Peyer's patch (tissue), 4 donors: ENCODE measurements at regions not wholly inside any gene's neighbourhood (a gene's known extent, or its start where the extent isn't known, plus 50 kb on each side); places are given as distances from the start of the nearest gene placed in this dataset.

Source experiments
- DNase-seq, 3 donors: peaks; one replicate each; pipeline ENCODE4 v3.0.0-alpha.2; 2017 to 2019
- H3K27ac ChIP-seq, 4 donors: fragments of 200-600 bp; sonication (generic); one replicate each; pipeline ENCODE4 v1.5.1; 2016 to 2019
- H3K27me3 ChIP-seq, 2 donors: fragments of 200-600 bp; sonication (generic); one replicate each; pipeline ENCODE4 v1.5.1; 2019
- H3K36me3 ChIP-seq, 3 donors: fragments of 200-600 bp; sonication (generic); one replicate each; pipeline ENCODE4 v1.5.1; 2016 to 2019
- H3K4me1 ChIP-seq, 4 donors: fragments of 200-600 bp; sonication (generic); one replicate each; pipeline ENCODE4 v1.5.1; 2016 to 2019
- H3K4me3 ChIP-seq, 4 donors: fragments of 200-600 bp; sonication (generic); 1 replicate in 3 of 4; 2 replicates in 1 of 4; pipeline ENCODE4 v1.5.1; 2016 to 2019; ENCODE audit warnings: mild to moderate bottlenecking in 1 of 4
- H3K9me3 ChIP-seq, 4 donors: fragments of 200-600 bp; sonication (generic); one replicate each; pipeline ENCODE4 v1.5.1; 2016 to 2019; ENCODE audit warnings: mild to moderate bottlenecking in 1 of 4
- POLR2A ChIP-seq, 2 donors: fragments of 450-650 bp; IDR thresholded peaks; one replicate each; pipeline ENCODE4 v1.5.1; 2017; ENCODE audit warnings: antibody characterized with exemption in 2 of 2, mild to moderate bottlenecking in 2 of 2, moderate library complexity in 2 of 2
- TF ChIP-seq, protein P1 (sequence below), 6 experiments: fragments of 450-650 bp in 4 of 6; fragments of 200-600 bp in 2 of 6; sonication (generic) in 1 of 6; IDR thresholded peaks; one replicate each; pipeline ENCODE4 v1.5.1; 2017 to 2019; ENCODE audit warnings: antibody characterized with exemption in 6 of 6, mild to moderate bottlenecking in 3 of 6, moderate library complexity in 1 of 6

DNA sequence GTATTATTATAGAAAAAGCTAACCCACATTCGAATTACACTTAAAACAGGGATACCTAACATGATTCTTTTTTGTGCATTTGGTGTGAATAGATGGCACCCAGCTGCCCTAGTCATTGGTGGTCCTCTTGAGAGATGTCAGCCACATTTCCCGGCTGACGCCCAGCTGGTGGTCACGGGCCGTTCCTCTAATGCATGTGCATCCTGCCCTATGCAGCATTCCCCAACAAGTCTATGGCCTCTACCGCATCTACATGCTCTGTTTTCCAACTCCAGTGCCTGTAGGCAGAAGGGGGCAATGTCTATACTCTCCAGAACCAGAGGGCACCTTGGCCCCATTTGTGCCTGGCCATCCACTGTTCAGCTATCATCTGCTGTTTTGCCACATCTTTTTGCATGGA is 78.6 kb upstream of the PRICKLE2 start:
- TF ChIP-seq, protein P1, sequence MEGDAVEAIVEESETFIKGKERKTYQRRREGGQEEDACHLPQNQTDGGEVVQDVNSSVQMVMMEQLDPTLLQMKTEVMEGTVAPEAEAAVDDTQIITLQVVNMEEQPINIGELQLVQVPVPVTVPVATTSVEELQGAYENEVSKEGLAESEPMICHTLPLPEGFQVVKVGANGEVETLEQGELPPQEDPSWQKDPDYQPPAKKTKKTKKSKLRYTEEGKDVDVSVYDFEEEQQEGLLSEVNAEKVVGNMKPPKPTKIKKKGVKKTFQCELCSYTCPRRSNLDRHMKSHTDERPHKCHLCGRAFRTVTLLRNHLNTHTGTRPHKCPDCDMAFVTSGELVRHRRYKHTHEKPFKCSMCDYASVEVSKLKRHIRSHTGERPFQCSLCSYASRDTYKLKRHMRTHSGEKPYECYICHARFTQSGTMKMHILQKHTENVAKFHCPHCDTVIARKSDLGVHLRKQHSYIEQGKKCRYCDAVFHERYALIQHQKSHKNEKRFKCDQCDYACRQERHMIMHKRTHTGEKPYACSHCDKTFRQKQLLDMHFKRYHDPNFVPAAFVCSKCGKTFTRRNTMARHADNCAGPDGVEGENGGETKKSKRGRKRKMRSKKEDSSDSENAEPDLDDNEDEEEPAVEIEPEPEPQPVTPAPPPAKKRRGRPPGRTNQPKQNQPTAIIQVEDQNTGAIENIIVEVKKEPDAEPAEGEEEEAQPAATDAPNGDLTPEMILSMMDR (IDR thresholded peaks at IDR 0.05) = no peak
- TF ChIP-seq POLR2A (IDR thresholded peaks at IDR 0.05) = no peak
- Histone ChIP-seq H3K36me3 (no peaks in the 10 kb centered on the region), H3K9me3 (no peaks in the 10 kb centered on the region), H3K4me3 (no peak overlapping the region), H3K27me3 (no peaks in the 10 kb centered on the region), H3K27ac (no peak overlapping the region), H3K4me1 (no peaks in the 10 kb centered on the region)
- no peak for DNase-seq

DNA sequence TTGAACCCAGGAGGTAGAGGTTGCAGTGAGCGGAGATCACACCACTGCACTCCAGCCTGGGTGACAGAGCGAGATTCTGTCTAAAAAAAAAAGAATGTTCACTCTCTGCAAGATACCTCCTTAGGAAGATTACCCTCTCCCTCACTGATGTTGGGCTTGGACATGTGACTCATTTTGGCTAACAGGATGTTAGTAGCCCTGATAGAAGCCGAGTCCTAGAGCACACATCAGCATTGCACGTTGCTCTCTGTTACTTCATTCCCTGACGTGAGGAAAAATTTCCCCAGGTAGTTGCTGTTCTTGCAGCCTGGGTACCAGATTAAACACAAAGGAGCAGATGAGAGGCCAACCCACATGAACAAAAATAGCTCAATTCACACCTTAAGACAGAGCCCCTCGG is 78.1 kb upstream of the PRICKLE2 start:
- Histone ChIP-seq H3K27ac (no peak overlapping the region), H3K36me3 (no peaks in the 10 kb centered on the region), H3K27me3 (no peaks in the 10 kb centered on the region), H3K4me1 (no peaks in the 10 kb centered on the region), H3K9me3 (no peaks in the 10 kb centered on the region), H3K4me3 (no peak overlapping the region)
- DNase-seq = no peak
- TF ChIP-seq, protein P1 (IDR thresholded peaks at IDR 0.05) = no peak

DNA sequence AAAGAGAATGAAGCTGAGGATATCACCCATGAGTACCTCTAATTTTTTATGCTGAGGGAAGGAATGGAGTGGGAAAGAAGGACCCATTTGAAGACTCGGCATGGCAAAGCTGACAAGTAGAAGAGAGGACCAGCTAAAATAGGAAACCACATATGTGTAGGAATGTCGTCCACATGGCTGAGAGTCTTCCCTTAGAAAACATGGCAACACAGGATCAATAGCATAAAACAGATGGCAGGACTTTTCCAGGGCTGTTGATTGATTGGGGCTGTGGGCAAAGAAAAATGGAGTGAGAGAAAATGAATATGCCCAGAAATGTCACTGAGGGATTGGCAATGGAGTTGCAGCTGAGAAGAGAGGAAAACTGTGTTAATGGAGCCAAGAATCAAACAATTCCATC is 76.2 kb upstream of the PRICKLE2 start:
- TF ChIP-seq, protein P1 (IDR thresholded peaks at IDR 0.05) = no peak
- no peak for TF ChIP-seq POLR2A (IDR thresholded peaks at IDR 0.05)
- Histone ChIP-seq H3K36me3 (no peaks in the 10 kb centered on the region), H3K4me1 (no peaks in the 10 kb centered on the region), H3K9me3 (peaks cover 0 to 8% (median 0%) of the 10 kb centered on the region in 4 donors), H3K4me3 (no peak overlapping the region), H3K27ac (no peak overlapping the region), H3K27me3 (no peaks in the 10 kb centered on the region)
- no peak for DNase-seq

GRCh38 chr3:64300790-64301423 is 75.6 kb upstream of the PRICKLE2 start:
- no peak for DNase-seq
- Histone ChIP-seq H3K27me3 (no peaks in the 10 kb centered on the region), H3K4me1 (no peaks in the 10 kb centered on the region), H3K27ac (no peak overlapping the region), H3K36me3 (no peaks in the 10 kb centered on the region), H3K4me3 (no peak overlapping the region), H3K9me3 (peaks cover 0 to 8% (median 0%) of the 10 kb centered on the region in 4 donors)
- TF ChIP-seq POLR2A (IDR thresholded peaks at IDR 0.05) = no peak
- TF ChIP-seq, protein P1 (IDR thresholded peaks at IDR 0.05) = no peak

DNA sequence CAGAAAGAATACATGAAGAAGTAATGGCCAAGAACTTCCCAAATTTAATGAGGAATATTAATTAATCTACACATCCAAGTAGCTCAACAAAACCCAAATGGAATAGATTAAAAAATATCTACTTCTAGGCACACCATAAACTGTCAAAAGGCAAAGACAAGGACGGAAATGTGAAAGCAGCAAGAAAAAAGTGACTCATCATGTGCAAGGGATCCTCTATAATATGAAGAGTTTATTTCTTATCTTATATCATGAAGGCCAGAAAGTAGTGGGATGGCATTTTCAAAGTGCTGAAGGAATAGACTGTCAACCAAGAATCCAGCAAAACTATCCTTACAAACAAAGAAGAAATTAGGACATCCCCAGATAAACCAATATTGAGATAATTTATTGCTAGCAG is 73.9 kb upstream of the PRICKLE2 start:
- Histone ChIP-seq H3K36me3 (no peaks in the 10 kb centered on the region), H3K4me1 (no peaks in the 10 kb centered on the region), H3K27ac (no peak overlapping the region), H3K4me3 (no peak overlapping the region), H3K27me3 (no peaks in the 10 kb centered on the region), H3K9me3 (peaks cover 0 to 8% (median 0%) of the 10 kb centered on the region in 4 donors)
- TF ChIP-seq, protein P1 (IDR thresholded peaks at IDR 0.05) = no peak
- no peak for TF ChIP-seq POLR2A (IDR thresholded peaks at IDR 0.05)
- no peak for DNase-seq

DNA sequence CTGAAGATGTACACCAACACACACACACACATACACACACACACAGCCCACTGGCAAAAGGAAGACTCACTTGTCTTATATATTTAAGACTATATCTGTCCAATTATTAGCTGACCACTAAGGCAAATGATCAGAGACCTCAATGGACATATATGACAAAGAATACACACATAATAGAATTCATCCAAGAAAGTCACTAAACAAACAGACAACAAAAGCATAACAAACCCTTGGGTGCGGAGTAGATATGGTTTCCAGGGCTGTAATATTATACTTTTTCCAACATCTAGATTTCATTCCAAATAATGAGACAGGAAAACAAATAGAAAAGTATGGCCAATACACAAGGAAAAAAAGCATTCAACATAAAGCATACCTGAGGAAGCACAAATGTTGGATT is 72.3 kb upstream of the PRICKLE2 start:
- Histone ChIP-seq H3K4me3 (no peak overlapping the region), H3K9me3 (peaks cover 0 to 8% (median 0%) of the 10 kb centered on the region in 4 donors), H3K27ac (no peak overlapping the region), H3K27me3 (no peaks in the 10 kb centered on the region), H3K36me3 (no peaks in the 10 kb centered on the region), H3K4me1 (no peaks in the 10 kb centered on the region)
- TF ChIP-seq, protein P1 (IDR thresholded peaks at IDR 0.05) = no peak
- no peak for TF ChIP-seq POLR2A (IDR thresholded peaks at IDR 0.05)
- DNase-seq = no peak
